HG02852 (cell line): ENCODE measurements at regions not wholly inside any gene's neighbourhood (a gene's known extent, or its start where the extent isn't known, plus 50 kb on each side); places are given as distances from the start of the nearest gene placed in this dataset.

ENCODE experiments used
- ATAC-seq: cut with Tn5 transposase; IDR thresholded peaks from one replicate; pipeline ENCODE4 v1.9.1; 2021; ENCODE audit warnings: mild to moderate bottlenecking, moderate library complexity; ENCODE audit not compliant: unreplicated experiment

- ATAC-seq, result no peak
These were observed 216.0 kb upstream of the ZNF32 start for GRCh38 chr10:43864656-43865055.

- ATAC-seq, result no peak
These were observed 215.3 kb upstream of the ZNF32 start for GRCh38 chr10:43863859-43864591.

- ATAC-seq, result no peak
These were observed 214.6 kb upstream of the ZNF32 start for GRCh38 chr10:43863270-43863669.

- no peak for ATAC-seq
These were observed 214.1 kb upstream of the ZNF32 start for GRCh38 chr10:43862756-43863155.

GRCh38 chr10:43861966-43862751, 213.5 kb upstream of the ZNF32 start:
- ATAC-seq, result no peak

- no peak for ATAC-seq
These were observed 210.4 kb upstream of the ZNF32 start for GRCh38 chr10:43859016-43859525.

- no peak for ATAC-seq
These were observed 209.2 kb upstream of the ZNF32 start for GRCh38 chr10:43857931-43858315.

- ATAC-seq, result no peak
These were observed 208.7 kb upstream of the ZNF32 start for GRCh38 chr10:43857206-43857930.

- ATAC-seq, result no peak
These were observed 207.6 kb upstream of the ZNF32 start for GRCh38 chr10:43856299-43856698.

GRCh38 chr10:43855667-43856210, 207.1 kb upstream of the ZNF32 start:
- ATAC-seq, result no peak

- ATAC-seq, result no peak
These were observed 205.3 kb upstream of the ZNF32 start for GRCh38 chr10:43854007-43854406.

GRCh38 chr10:43853369-43853768, 204.7 kb upstream of the ZNF32 start:
- ATAC-seq, result no peak

GRCh38 chr10:43852644-43853214, 204.0 kb upstream of the ZNF32 start:
- no peak for ATAC-seq

- no peak for ATAC-seq
These were observed 203.5 kb upstream of the ZNF32 start for GRCh38 chr10:43852149-43852548.

GRCh38 chr10:43851030-43851429, 202.3 kb upstream of the ZNF32 start:
- ATAC-seq, result no peak

- ATAC-seq, result no peak
These were observed 200.9 kb upstream of the ZNF32 start for GRCh38 chr10:43849551-43849950.

- ATAC-seq, result no peak
These were observed 198.3 kb upstream of the ZNF32 start for GRCh38 chr10:43846968-43847367.

GRCh38 chr10:43846187-43846680, 197.6 kb upstream of the ZNF32 start:
- no peak for ATAC-seq

- no peak for ATAC-seq
These were observed 196.4 kb upstream of the ZNF32 start for GRCh38 chr10:43845121-43845520.

- ATAC-seq, result no peak
These were observed 195.5 kb upstream of the ZNF32 start for GRCh38 chr10:43844221-43844620.
